PFSK-1 (cell line): ENCODE measurements at regions not wholly inside any gene's neighbourhood (a gene's known extent, or its start where the extent isn't known, plus 50 kb on each side); places are given as distances from the start of the nearest gene placed in this dataset.

ENCODE experiments used
- FOXP2 ChIP-seq: optimal IDR thresholded peaks from 2 replicates; pipeline ENCODE3; 2011; ENCODE audit warnings: borderline replicate concordance, control low read depth, inconsistent platforms; ENCODE audit not compliant: insufficient read depth; ENCODE audit errors: extremely low read length, extremely low read depth
- POLR2AphosphoS5 ChIP-seq: IDR thresholded peaks from 2 replicates; pipeline ENCODE4 v1.6.1; 2012; ENCODE audit warnings: low read depth, mild to moderate bottlenecking, control low read depth, low read length, moderate library complexity
- SIN3A ChIP-seq: IDR thresholded peaks from 2 replicates; pipeline ENCODE4 v1.6.1; 2012; ENCODE audit warnings: mild to moderate bottlenecking, low read length, moderate library complexity, borderline replicate concordance; ENCODE audit not compliant: insufficient read depth
- TAF1 ChIP-seq: IDR thresholded peaks from 2 replicates; pipeline ENCODE4 v1.6.1; 2012; ENCODE audit warnings: low read length, control low read depth, borderline replicate concordance; ENCODE audit not compliant: insufficient read depth
- TF ChIP-seq, protein P1 (sequence below), 2 experiments: IDR thresholded peaks; 2 replicates each; pipeline versions ENCODE4 v1.6.1 to v1.8.0; 2011 to 2012; ENCODE audit warnings: low read depth in 2 of 2, low read length in 2 of 2, control low read depth in 1 of 2, inconsistent platforms in 1 of 2, mild to moderate bottlenecking in 1 of 2, moderate library complexity in 1 of 2; ENCODE audit not compliant: insufficient read depth in 1 of 2

DNA sequence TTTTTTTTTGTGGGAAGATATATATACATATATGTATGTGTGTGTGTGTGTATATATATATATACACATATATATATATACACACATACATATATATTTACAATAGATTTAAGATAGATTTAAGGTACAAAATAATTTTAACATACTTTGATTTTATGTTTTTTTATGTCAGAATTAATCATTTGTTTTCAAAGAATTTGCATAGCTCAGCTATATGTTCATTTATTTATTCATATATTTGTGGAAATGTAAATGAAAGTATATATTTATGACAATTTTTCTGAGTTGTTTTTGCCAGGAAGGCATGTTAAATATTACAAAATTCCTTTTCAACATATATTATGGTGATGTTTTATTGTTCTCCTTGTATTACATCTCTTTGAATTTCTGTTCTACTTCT, 887.4 kb upstream of the NOVA1 start:
- TF ChIP-seq POLR2AphosphoS5 (no peak), FOXP2 (no peak), TAF1 (no peak), SIN3A (no peak)
- TF ChIP-seq, protein P1, sequence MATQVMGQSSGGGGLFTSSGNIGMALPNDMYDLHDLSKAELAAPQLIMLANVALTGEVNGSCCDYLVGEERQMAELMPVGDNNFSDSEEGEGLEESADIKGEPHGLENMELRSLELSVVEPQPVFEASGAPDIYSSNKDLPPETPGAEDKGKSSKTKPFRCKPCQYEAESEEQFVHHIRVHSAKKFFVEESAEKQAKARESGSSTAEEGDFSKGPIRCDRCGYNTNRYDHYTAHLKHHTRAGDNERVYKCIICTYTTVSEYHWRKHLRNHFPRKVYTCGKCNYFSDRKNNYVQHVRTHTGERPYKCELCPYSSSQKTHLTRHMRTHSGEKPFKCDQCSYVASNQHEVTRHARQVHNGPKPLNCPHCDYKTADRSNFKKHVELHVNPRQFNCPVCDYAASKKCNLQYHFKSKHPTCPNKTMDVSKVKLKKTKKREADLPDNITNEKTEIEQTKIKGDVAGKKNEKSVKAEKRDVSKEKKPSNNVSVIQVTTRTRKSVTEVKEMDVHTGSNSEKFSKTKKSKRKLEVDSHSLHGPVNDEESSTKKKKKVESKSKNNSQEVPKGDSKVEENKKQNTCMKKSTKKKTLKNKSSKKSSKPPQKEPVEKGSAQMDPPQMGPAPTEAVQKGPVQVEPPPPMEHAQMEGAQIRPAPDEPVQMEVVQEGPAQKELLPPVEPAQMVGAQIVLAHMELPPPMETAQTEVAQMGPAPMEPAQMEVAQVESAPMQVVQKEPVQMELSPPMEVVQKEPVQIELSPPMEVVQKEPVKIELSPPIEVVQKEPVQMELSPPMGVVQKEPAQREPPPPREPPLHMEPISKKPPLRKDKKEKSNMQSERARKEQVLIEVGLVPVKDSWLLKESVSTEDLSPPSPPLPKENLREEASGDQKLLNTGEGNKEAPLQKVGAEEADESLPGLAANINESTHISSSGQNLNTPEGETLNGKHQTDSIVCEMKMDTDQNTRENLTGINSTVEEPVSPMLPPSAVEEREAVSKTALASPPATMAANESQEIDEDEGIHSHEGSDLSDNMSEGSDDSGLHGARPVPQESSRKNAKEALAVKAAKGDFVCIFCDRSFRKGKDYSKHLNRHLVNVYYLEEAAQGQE (IDR thresholded peaks at IDR 0.05; ENCODE audit: insufficient read depth in 1 of 2, low read depth in 2 of 2, low read length in 2 of 2), result no peak

DNA sequence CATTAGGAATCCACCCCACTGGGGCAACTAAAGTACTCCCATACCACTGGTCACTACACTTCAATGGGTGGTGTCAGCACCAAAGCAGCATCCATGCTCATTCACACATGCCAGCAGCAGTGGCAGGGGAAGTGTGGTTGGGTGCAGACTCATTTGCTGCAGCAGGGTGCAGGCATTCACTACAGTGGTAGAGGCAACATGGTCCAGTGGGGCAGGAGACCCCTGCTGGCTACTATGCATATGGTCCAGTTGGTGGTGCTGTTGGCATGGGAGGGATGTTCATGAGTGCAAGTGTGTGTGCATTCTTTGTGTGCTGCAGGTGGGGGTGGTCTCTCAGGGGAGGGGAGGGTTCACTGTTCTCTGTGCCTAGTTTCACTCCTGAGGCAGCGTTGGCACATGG, 908.4 kb upstream of the NOVA1 start:
- TF ChIP-seq, protein P1 (IDR thresholded peaks at IDR 0.05; ENCODE audit: insufficient read depth in 1 of 2, low read depth in 2 of 2, low read length in 2 of 2), result no peak
- no peak for TF ChIP-seq TAF1
- TF ChIP-seq POLR2AphosphoS5, result no peak
- TF ChIP-seq SIN3A, result no peak
- TF ChIP-seq FOXP2, result no peak

DNA sequence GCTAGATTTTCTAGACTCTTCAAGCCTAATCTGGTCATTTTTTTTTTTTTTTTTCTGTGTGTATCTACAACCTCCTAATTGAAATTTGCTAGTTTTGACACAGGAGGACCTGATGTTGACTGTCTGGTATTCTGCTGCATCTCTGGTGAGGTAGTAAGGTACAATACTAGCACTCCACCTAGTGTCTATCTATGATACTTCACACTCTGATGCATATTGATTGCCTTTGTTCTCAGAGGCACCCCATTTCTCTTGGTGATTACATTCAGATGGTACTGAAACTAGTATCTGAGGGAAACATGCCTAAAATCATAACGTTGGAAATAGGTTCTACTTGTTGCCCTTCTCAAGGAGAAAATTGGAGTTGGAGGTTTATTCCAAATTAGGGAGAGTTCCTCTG, 930.5 kb upstream of the NOVA1 start:
- TF ChIP-seq, protein P1 (IDR thresholded peaks at IDR 0.05; ENCODE audit: insufficient read depth in 1 of 2, low read depth in 2 of 2, low read length in 2 of 2), result no peak
- TF ChIP-seq TAF1 (no peak), POLR2AphosphoS5 (no peak), SIN3A (no peak), FOXP2 (no peak)

DNA sequence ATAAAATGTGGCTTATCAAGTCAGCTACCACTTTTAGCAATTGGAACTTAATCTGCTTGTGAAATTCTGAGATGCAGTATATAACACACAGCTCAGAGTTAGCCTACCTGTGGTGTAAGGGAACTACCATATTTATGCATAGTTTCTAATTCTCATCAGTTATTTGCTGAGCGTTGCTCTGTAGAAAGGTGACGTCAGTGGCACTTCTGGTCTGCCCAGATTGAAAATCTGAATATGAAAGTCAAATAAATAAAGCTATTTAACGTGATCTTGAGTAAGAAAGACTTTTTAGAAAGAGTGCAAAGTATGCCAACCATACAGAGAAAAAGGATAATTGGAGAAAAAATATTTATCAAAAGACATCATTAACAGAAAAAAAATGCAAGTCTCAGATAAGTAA, 938.9 kb upstream of the NOVA1 start:
- TF ChIP-seq POLR2AphosphoS5 (no peak), SIN3A (no peak), FOXP2 (no peak), TAF1 (no peak)
- TF ChIP-seq, protein P1 (IDR thresholded peaks at IDR 0.05; ENCODE audit: insufficient read depth in 1 of 2, low read depth in 2 of 2, low read length in 2 of 2), result no peak

DNA sequence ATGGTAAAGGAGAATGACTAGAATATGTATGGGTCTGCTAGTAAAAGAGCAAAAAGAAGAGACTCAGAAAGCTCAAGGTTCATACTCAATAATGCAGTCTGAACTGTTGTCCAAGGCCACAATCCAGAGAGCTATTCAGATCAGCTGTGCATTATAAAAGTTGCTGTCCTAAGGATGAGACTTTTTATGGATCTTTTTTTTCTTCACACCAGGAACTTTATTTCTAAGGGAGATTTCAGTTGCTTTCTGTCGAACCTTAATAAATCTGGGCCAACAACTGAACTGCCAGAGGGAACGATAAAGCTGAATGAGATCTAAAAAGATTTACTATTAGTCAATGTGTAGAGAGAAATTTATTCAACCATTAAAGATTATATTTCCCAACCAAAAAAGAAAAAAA, 948.3 kb upstream of the NOVA1 start:
- TF ChIP-seq TAF1, result no peak
- TF ChIP-seq, protein P1 (IDR thresholded peaks at IDR 0.05; ENCODE audit: insufficient read depth in 1 of 2, low read depth in 2 of 2, low read length in 2 of 2), result no peak
- TF ChIP-seq SIN3A, result no peak
- TF ChIP-seq FOXP2, result no peak
- no peak for TF ChIP-seq POLR2AphosphoS5
